ENCODE measurements at regions not wholly inside any gene's neighbourhood (a gene's known extent, or its start where the extent isn't known, plus 50 kb on each side); places are given as distances from the start of the nearest gene placed in this dataset.

DNA sequence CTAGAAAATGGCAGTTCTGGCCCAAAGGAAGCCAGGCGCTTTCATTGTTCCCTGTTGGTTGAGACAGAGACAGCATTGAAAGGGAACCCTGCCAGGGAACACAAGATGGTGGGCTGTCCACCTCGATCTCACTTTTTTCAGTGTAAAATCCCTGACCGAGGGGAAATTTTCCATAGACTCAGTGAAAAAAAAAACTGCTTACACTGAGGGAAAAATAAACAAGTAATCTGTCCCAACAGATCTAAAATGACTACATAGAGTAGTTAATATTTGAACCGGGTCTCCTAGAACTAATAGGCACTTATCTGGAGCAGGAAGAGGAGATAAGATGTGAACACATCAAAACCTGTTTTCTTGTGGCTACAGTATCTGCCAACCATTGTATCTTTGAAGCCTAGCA, 763.4 kb upstream of the GOLIM4 start:
- in situ Hi-C loops (cut with MboI; ENCODE audit: low sequenced_read_pairs), result loop anchor here (25.0 kb wide), 1 partner anchor 647 kb away; no protein-coding TSS in a partner anchor

DNA sequence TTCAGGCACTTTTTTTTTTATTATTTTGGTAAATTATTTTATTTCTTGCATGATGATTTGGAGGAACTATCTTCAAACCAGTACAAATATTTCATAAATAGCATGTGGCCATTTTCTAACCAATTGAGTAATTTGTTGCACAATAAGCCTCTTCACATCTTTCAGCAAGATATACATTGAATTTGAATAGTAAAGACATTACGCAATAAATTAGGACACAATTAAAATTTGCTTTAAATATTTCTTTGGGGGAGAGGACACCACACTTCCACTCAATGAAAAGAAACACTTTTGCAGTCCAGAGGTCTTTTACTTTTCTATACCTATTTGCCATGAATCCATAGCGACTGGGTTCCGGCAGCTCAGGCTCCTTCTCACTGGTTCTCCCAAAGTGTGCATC, 762.6 kb upstream of the GOLIM4 start:
- in situ Hi-C loops (cut with MboI; ENCODE audit: low sequenced_read_pairs), result loop anchor here (25.0 kb wide), 1 partner anchor 646 kb away; no protein-coding TSS in a partner anchor

DNA sequence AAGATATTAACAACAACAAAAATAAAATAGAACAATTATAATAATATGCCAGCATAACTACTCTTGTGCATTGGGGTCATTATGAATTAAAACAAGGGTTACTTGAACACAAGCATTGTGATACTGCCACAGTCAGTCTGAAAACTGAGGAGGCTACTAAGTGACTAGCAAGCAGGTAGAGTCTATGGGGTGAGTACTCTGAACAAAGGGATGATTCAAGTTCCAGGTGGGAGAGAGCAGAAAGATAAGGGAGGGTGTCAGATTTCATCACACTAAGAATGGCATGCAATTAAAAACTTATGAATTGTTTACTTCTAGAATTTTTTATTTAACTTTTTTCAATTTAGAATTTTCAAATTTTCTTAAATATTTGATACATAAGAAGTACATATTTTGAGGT, 754.4 kb upstream of the GOLIM4 start:
- in situ Hi-C loops (cut with MboI; ENCODE audit: low sequenced_read_pairs), result loop anchor here (25.0 kb wide), 1 partner anchor 638 kb away; no protein-coding TSS in a partner anchor

DNA sequence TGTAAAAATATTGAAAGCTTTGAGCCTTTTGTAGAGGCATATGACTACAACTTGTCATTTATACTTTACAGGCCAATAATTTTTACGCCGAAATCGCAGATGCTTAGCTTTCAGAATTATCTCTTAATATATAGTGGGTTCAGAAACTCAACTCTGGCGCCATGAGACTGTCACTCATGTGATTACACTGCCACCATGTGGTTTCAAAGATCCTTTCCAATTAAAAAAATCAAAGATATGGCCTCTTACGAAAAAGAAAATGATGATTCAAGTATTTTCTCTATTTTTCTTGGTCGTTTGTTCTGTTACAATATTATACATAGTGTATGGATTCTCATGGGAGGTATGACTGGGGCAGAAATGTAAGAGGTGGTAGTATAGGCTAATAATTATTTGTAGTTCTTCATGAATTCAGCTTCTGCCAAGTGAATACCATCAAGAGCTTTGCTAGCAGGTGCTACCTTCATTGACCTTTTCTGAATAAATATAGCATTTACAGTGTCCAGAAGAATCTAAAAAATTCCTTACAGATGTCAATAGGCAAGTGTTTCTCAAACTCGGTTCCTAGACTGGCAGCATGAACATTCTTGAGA, 751.7 kb upstream of the GOLIM4 start:
- in situ Hi-C loops (cut with MboI; ENCODE audit: low sequenced_read_pairs), result no loop called here

DNA sequence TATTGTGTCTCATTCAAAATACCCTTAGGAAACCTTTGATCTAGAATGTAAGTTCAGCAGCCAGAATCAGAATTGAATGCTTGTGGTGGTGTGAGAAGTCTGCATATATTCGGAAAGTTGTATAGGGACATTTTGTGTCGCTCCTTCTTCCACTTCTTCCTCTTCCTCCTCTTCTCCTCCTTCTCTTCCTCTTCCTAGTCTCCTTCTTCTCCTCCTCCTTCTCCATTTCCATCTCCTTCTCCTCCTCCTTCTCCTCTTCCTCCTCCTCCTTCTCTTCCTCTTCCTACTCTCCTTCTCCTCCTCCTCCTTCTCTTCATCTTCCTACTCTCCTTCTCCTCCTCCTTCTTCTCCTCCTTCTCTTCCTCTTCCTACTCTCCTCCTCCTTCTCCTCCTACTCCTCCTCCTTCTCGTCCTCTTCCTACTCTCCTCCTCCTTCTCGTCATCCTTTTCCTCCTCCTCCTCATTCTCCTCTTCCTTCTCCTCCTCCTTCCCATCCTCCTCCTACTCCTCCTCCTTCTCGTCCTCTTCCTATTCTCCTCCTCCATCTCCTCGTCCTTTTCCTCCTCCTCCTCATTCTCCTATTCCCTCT, 749.3 kb upstream of the GOLIM4 start:
- in situ Hi-C loops (cut with MboI; ENCODE audit: low sequenced_read_pairs), result no loop called here

DNA sequence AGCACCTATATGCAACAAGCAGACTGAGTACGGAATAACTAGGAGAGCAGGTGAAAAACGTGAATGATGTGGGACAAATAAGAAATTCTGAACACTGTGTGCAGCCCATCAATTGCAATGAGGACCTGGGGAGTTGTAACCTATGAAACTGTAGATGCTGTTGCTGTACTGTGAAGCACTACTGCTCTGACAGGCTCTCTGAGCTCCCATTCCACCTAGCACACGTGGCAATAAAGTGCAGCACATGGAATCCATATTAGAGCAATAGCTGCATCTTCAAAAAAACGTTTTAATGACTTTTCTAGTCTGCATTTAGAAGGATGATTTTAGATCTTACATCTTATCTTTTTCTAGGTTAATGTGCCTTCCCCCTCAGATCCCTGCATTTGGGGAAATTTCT, 748.7 kb upstream of the GOLIM4 start:
- in situ Hi-C loops (cut with MboI; ENCODE audit: low sequenced_read_pairs), result no loop called here

DNA sequence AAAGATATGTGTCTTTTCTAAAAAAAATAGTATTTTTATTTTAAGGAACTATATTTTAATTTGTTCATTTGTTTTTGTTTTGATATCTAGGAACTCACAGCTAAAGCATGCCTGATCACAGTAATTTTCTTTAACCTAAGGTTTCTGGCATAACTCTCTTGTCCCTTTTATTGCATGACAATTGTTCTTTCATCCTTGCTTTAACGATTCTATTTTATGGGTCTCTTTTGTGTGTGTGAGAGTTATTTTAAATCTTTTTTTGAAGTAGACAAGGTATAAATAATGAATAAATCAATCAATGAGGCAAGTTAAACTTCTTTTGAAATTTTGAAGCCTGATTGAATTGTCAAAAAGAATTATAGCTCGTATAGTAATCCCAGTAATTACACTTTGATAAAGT, 747.8 kb upstream of the GOLIM4 start:
- in situ Hi-C loops (cut with MboI; ENCODE audit: low sequenced_read_pairs), result no loop called here

DNA sequence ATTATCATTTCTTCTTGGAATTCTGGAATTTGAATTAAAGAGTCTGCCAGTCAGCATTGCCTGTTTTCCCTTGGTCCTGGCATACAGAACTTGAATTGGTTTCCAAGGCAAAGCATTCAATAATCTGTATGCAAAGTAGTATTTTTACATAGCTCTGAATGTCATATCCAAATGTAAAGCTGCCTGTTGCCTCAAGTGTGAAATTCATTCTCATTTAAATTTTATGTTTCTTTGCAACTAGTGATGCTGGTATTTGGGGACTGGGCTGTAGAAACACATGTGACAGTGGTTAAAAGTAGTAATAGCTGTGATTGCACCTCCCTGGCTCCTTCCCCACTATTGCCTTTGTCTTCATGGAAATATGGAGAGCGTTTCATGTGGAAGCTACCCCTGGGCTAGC, 743.9 kb upstream of the GOLIM4 start:
- in situ Hi-C loops (cut with MboI; ENCODE audit: low sequenced_read_pairs), result no loop called here

DNA sequence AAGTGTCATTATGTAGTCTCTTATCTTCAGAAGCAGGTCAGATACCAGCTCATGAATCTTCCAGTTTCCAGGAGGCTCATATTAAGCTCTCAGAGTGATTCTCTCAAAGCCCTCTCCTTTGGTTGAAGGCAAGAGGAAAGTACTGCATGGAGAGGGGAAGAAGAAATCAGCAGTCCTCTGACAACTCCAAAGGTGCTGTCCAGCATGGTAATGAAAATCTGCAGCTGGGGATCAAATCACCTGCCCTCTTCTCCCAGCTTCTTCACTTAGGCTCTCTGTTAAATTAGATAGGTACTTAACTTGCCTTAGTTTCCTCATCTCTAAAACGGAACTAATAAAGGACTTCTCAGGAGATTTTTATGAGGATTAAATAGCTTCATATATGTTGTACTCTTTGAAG, 738.8 kb upstream of the GOLIM4 start:
- in situ Hi-C loops (cut with MboI; ENCODE audit: low sequenced_read_pairs), result no loop called here

DNA sequence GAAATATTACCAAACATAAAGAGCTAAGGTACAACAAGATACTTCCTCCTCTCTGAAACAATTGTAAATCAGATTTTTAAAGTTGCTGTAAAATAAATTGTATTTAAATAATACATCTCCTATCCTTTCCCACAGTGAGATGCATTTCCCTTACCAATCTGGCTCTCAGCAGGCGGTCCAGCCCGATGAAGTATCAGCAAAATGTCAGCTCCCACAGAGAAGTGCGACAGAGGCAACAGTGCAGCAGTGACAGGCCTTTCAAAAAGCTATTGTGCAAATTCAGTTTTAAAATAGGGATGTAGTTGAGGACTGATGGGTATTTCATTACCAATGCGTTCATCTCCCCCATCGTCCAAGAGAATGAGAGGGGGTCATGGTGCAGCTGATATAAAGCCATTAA, 733.2 kb upstream of the GOLIM4 start:
- in situ Hi-C loops (cut with MboI; ENCODE audit: low sequenced_read_pairs), result no loop called here

DNA sequence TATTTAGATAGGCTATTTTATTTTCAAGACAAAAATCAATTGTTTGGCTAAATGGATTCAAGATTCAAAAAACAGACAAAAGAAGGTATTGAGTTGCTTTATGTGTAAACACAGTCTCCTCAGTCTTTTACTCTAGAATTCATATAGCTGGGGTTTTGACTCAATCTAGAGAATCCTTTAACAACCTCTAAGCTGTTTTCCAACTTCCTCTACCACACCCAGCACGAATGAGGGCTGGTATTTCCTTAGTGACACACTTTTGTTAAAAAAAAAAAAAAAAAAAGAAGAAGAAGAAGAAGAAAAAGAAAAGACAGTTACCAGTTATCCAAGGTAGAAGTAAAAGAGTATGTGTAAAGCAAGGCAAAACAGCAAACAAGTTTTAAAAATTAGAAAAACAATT, 732.8 kb upstream of the GOLIM4 start:
- in situ Hi-C loops (cut with MboI; ENCODE audit: low sequenced_read_pairs), result no loop called here

DNA sequence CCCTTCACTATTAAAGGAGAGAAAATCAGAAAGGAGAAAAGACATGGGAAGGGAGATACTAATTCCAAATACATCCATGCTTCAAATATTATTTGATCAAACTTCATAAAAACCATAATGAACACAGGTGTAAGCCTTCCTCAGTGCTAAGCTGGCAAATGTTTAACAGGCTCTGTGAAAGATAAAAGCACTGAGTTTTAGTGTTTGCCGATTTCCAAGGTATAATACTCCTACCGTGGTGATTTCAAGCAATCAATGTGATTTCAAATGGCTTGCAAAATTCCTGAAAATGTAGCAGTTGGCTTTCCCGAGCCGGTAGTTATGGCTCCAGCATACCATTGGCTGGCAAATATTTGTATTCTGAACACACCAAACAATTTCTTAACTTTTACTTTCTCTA, 732.3 kb upstream of the GOLIM4 start:
- in situ Hi-C loops (cut with MboI; ENCODE audit: low sequenced_read_pairs), result no loop called here

DNA sequence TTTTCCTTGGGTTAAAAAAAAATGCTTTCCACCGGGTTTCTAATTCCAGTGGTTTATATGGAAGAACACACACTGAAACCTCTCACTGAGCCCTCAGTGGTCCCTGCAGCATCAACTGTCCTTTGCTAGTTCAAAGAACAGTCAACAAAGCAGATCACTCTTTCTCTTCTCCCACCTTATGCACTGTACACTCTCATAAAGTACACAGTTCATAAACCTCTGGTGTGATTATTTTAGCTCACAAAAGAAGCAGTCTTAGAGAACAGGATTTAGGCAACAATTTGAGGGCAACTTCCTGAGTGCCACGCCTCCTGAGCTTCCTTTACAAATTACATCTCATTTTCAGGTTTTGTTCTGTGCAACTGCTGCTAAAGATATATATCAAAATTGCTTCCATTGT, 728.4 kb upstream of the GOLIM4 start:
- in situ Hi-C loops (cut with MboI; ENCODE audit: low sequenced_read_pairs), result no loop called here

DNA sequence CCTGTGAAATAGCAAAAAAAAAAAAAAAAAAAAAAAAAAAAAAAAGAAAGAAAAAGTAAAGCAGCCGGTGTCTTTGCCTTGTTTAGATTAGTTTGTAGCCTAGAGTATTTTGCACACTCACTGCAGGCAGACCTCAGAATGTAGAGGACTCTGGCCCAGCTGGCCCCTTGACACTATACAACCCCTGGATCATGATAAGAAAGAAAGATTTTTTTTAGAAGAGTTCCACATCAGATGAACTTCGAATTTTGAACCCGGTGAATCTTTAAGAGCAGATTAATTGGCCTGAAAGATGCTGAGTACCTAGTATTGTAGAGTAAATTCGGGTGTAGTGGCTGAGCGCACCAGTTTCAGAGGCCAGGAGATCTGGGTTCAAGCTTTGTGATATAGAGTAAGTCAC, 727.7 kb upstream of the GOLIM4 start:
- in situ Hi-C loops (cut with MboI; ENCODE audit: low sequenced_read_pairs), result no loop called here

DNA sequence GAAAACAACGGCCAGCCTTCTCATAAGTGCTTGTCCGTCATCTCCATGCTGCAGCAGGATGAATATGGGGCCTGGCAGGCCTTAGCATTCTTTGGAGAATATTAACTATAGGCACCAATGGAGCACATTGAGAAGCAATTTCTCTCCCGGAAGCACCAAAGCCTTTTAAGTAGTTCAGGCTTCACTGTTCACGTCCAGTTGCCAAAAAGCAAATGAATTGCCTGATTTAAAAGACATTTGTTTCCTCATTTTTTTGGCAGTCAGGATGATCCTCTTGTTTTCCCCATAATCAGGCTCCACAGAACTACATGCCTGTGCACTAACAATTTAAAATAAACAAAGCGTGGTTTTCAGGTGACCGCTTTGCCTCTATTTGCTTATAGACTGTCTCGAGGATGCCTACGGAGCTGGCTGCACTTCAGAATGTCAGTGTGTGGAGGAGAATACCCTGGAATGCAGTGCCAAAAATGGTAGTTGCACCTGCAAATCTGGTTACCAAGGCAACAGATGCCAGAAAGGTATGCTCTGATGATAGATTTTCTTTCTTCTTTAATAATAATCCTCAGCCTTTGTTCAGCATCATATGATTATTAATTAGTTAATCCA, 725.2 kb upstream of the GOLIM4 start:
- in situ Hi-C loops (cut with MboI; ENCODE audit: low sequenced_read_pairs), result no loop called here

DNA sequence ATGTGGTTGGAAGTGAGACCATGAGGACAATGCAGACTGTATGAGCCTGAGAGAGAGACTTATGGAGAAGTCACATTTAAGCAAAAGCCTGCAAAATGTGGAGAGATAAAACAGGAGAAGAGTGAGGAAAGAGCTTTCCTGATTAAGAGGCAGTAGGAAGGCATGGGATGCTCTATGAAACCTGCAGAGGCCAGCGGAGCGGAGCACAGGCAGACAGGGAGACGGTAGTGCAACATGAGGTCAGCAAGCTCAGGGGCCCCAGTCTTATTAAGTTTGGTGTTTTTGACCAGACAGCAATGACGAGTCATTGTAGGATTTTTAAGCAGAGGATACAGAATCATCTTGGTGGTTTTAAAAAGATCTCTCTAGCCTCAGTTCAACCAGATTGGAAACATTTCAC, 721.5 kb upstream of the GOLIM4 start:
- in situ Hi-C loops (cut with MboI; ENCODE audit: low sequenced_read_pairs), result no loop called here

DNA sequence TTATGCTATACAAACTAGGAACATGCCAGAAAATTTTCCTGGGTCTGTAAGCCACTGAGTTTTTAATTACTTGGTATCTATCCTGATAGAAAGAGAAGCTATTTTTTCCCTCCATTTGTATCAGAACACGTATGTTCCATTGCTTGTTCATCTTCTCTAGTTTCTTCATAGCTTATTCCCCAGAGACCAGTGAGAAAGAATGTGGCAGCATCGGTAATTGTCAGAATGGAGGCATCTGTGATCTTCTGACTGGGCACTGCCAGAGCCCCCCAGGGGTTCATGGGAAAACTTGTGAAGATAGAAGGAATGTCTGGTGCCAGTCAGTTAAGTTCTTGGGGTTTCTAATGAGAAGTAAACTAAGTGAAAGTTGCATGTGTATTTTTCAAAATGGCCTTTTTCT, 720.2 kb upstream of the GOLIM4 start:
- in situ Hi-C loops (cut with MboI; ENCODE audit: low sequenced_read_pairs), result no loop called here

DNA sequence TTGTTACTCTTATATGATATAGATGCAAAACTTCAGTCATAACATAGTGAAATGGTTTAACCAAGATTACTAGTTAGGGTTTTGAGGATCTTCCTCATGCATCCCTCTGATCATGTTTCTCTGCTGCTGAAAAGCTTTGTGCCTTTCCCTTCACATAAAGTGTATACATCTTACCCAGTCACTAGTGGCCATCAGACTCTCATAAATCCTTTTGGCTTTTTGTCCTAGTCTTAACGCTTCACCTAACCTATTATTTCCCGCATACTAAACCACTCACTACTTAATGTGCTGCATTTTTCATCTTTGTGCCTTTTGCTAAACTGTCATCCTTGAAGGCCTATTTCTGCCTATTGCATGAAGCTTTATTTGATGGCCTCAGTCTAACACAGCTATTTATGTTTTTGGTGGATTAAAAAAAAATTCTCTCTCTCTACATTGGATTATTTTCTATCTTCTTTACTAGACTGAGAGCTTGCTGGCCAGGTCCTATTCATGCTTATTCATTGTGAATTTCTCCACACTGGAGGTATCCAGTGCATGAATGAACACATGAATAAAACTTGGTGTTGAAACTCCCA, 717.6 kb upstream of the GOLIM4 start:
- in situ Hi-C loops (cut with MboI; ENCODE audit: low sequenced_read_pairs), result no loop called here

DNA sequence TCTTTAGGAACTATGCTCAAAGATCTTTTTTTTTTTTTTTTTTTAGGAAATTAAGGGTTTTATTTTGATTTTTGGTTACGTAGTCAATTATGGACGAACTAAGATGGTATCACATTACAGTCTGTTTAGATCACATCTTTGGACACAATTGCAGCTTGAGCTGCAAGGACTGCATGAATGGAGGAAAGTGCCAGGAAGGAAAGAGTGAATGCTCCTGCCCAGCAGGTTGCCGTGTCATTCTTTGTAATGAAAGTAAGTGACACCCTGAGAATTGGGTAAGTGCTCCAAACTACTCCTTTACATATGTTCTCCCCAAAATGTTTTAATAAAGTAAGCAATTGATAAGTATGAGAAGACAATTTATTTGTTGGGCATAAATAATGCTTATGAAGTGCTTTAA, 716.5 kb upstream of the GOLIM4 start:
- in situ Hi-C loops (cut with MboI; ENCODE audit: low sequenced_read_pairs), result no loop called here

DNA sequence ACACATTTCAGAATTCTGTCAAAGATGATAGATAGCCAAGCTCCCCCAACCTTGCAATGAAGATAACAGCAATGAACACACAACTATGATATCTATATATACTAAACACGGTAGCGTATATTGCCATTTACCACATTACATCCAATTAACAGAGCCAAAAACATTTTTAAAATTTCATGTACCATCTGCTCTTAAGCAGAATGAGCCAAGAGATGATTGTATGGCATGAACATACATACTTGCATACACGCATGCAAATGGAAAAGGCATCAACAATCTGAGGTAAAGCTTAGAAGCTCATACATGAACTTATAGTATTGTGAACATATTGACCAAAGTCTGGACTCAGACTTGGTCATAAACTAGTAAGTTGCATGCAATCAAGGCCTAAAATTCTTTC, 712.9 kb upstream of the GOLIM4 start:
- in situ Hi-C loops (cut with MboI; ENCODE audit: low sequenced_read_pairs), result no loop called here

DNA sequence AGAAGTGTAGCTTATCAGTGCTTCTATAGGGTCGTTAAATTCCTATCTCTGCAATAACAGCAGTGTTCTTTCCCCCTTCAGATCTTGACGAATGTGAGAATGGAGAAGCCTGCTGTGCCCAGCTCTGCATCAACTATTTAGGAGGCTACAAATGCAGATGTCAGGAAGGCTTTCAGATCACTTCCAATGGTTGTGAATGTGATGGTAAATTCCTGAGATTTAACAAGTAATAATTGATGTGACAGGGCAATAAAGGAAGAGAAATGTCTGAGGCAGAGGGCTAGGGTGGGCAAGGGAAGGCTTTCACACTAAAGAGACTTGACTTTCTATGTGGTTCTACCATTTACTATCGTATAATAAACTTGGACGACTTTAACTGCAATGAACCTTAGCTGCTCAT, 711.7 kb upstream of the GOLIM4 start:
- in situ Hi-C loops (cut with MboI; ENCODE audit: low sequenced_read_pairs), result no loop called here

DNA sequence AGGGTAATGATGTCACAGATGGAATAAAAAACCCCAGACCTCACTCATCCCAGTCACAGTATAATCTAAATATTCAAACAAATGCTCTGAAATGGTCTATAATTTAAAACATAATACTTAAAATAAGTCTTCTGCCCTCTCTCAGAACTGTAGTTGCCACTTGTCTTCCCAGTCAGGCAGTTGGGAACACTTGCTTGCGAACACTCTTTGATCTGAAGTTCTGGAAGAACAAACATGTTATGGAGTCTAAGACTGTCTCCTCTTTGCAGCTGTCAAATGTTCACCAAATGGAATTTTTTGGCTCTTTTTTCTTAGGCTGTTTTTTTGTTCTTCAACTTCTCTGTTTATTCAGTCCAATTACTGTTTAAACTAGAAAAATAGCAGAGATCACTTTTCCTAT, 711.1 kb upstream of the GOLIM4 start:
- in situ Hi-C loops (cut with MboI; ENCODE audit: low sequenced_read_pairs), result no loop called here

Measured in HL-60/S4 (cell line).